ACHN (cell line): ENCODE measurements at regions not wholly inside any gene's neighbourhood (a gene's known extent, or its start where the extent isn't known, plus 50 kb on each side); places are given as distances from the start of the nearest gene placed in this dataset.
A peak's percentile ranks its signal among the peaks of the same experiment; 100 is the strongest.

Experiments used
- DNase-seq: peaks from one replicate; pipeline ENCODE4 v3.0.0-alpha.2; 2015
- in situ Hi-C: cut with HindIII; loops from 2 replicates; pipeline ENCODE4 v1.10.0; 2017; ENCODE audit warnings: low sequenced_read_pairs, low pct_ligation_motif_present, low pct_unique_long_range_greater_than_20kb

DNA sequence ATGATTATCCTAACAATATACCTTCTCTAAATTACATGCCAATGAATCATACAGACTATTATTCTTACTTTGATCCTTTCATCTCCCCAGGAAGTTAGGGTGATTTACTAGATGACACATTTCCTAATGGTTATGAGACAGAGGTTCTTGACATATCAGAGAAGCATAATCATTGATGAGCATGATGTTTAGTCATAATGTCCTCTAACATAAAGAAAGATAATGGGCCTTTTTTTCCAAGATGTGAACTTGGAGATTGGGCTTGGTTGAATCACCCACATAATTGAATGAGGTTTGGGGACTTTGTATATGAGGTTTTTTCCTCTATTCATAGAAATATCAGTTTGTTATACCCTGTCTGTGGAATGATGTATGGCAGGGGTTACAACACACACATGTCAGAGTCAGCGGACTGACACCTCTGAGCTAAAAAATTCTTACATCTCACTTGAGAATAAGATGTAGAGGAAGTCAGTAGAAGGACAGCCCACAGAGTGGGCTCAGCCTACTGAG is 69.7 kb upstream of the DCBLD2 start:
- peak; percentile 90 for DNase-seq
- in situ Hi-C loops = no loop called here

GRCh38 chr3:98969295-98969694 is 67.8 kb upstream of the DCBLD2 start:
- in situ Hi-C loops = no loop called here
- no peak for DNase-seq

DNA sequence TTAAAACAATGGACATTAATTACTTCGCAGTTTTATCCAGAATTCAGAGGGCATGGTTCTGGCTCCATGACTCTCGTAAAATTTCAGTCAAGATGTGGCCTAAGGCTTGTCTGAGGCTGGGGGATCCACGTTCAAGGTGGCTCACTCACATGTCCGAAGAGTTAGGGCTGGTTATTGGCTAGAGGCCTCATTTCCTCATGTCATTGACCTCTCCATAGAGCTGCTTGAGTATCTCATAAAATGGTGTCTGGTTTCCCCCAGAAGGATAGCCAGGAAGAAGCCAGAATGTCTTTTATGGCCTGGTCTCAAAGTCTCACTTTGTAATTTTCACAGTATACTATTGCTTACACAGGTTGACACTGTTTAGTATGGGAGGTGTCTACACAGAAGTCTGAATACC is 67.3 kb upstream of the DCBLD2 start:
- in situ Hi-C loops = no loop called here
- peak; percentile 52 for DNase-seq

GRCh38 chr3:98968347-98968746 is 66.9 kb upstream of the DCBLD2 start:
- no peak for DNase-seq
- in situ Hi-C loops = no loop called here

DNA sequence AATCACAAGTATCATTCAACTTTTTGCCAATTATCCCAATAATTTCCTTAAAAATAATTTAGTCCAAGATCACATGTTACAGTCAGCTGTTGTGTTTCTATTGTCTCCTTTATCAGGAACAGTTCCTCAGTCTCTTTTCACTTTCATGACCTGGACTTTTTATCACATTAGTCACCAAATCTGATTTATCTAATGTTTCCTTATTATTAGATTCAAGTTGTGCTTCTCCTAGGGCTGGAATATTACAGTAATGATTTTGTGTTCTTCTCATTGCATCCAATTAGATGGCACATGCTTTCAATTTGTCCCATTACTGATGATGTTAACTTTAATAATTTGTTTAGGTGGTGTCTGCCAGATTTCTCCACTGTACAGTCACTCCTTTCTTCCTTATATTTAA is 66.3 kb upstream of the DCBLD2 start:
- in situ Hi-C loops = no loop called here
- DNase-seq = no peak

GRCh38 chr3:98966862-98967546 is 65.5 kb upstream of the DCBLD2 start:
- in situ Hi-C loops = no loop called here
- peak; percentile 95 for DNase-seq

GRCh38 chr3:98966434-98966833 is 64.9 kb upstream of the DCBLD2 start:
- in situ Hi-C loops = no loop called here
- DNase-seq = no peak

DNA sequence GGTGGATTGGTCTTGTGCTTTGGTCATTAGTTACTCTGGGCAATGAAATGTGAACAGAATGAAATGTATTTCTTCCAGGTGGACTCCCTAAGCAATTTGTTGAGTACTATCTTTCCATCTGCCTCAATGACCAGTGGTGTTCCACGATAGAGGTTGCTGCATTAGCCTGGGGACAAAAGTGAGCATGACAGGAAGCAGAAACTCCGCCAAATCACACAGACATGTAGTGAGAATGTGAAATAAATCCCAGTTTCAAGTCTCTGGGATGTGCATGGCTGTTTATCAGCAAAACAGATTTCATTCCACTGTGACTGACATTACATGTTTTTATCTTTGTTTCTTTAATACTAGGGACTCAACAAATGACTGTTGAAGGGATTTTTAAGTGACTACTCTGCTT is 63.3 kb upstream of the DCBLD2 start:
- in situ Hi-C loops = no loop called here

GRCh38 chr3:98963546-98963945 is 62.1 kb upstream of the DCBLD2 start:
- DNase-seq = no peak
- in situ Hi-C loops = no loop called here

More for the DNA sequence above, 63.3 kb upstream of the DCBLD2 start:
- no peak for DNase-seq

- no peak for DNase-seq
- in situ Hi-C loops = no loop called here
These were observed 61.5 kb upstream of the DCBLD2 start for GRCh38 chr3:98962951-98963350.

DNA sequence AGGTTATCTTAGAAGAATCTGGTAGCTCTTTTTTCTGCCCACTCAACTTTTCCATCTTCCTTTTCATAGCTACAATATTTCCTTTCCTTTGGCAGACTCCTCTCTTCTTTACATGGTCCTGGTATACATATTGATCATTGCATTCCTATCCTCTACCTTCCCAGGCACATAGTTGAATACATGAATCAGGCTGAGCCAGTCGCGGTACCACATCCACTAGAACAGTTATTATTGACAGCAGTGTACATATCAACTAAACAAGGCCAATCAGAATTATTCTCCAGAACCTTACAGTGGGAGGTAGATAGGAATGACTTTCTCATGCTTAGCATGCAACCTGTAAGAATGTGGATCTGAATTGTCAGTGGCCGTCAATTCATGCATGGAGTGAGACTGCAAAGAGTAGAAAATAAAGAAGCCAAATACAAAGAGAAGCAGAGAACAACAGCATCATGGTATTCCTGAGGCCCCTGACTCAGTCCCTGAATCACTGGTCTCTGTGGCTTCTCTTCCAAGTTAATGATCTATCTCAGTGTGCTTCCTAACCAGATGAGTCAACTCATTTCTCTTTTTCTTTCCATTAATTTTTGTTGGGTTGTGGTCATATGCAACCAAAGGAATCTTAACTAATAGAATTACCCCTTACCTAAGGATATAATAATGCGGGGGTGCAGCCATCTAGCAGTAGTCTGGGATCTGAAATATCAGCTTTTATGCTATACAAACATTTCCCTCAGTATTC is 60.9 kb upstream of the DCBLD2 start:
- in situ Hi-C loops = no loop called here
- DNase-seq = peak; percentile 96

DNA sequence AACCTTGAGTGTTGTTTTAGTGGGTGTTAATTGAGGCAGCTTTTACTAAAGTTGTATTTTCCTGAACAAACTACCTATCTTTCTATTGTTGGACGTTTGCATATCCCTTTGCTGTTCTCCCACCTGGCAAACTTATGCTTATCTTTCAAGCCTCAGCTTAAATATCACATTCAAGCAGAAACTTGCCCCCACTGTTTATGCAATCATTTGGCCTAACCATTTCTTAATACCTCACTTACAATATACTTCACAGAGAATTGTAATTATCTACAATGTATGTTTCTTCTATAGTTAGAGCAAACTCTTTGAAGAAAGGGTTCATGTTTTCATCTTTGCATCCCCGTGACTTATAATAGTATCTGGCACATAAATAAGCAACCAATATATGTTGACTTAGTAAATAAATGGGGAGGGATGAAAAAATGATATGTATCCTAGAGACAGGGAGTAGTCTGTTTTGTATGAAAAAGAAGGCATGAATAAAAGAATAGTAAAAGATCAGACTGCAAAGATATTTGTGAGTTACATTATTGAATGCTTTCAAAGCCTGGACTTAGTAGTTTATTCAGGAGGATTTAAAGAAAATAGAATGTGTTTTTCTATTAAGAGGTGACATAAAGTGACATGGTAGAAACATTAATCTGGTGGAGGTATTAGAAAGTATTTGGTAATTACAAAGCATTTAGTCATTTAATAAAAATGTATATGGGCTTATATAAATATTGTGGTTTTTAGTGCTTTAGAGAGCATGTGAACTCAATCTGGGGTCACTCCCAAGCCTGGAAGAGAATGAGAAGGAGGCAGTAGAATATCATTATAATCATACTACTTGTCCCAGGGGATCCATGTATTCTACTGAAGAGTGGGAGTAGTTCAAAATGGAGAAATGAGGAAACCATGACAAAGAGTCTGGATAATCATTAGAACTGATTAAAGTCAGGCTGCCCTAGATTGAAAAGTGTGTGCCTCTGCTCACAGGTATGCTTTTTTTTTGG is 60.0 kb upstream of the DCBLD2 start:
- no peak for DNase-seq
- in situ Hi-C loops = no loop called here

DNA sequence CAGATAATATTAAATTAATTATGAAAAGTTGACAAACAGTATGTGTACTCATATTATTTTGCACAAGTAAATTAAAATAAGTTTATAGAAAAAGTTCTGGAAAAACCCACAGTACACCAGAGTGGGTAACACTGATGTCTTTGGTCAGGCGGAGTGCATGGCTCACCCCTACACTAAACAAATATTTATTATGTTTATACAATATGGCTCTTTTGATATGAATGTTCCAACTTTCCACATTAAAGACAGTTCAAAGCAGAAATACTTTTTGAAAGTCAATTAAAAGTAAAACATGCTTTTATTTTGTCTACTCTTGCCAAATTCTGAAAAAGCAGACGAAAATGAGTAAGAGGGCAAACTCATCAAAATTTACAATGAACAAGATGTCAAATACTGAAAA is 56.2 kb upstream of the DCBLD2 start:
- DNase-seq = no peak
- in situ Hi-C loops = no loop called here

DNA sequence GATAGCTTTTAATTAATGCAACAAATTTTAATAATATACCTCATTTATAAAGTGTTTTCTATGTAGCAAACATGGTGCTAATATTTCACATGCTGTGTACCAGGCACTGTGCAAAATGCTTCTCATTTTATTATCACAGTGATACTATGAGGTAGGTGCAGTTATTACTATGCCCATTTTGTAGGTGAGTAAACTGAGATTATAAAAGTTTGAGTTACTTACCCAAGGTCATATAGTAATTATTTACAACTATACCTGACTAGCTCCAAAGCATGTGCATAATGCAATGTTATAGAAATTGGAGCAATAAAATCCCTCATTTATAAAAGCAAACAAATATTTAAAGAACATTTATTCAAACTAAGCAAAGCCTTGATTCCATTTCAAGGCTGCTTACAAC is 54.5 kb upstream of the DCBLD2 start:
- no peak for DNase-seq
- in situ Hi-C loops = no loop called here

DNA sequence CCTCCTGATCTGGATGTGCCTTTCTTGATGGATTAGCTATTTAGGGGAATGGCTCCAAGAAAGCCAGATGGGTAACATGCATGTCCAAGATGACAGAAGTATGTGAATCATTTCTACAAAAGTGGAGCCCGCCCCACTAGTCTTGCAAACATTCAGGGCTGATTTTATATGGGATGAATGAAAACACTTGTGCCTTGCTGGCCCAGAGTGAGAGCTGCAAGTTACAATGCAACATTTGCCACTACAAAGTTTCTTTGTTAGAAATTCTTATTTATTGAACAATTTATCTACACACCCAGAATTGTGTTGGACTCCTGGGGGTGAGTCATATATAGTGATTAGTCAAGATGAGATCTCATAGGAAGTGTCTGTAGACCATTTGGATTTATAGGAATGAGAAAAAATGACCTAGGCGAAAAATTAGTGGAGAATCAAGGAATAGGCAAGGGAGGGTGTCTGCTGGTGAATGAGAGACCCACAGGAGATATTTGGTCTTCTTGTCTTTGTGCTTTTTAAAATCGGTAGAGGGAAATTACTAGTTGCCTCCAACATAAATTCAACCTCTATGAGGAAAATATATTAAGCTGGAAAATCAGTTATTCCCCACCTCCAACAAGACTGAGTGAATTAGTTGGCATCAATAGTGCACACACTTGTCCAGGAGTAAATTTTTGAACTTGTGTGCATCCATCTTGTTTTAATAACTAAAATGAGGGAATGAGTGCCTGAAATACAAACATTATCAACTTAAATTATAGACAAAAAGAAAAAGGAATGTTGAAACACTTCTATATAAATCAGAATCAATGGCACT is 53.5 kb upstream of the DCBLD2 start:
- in situ Hi-C loops = no loop called here
- DNase-seq = no peak

DNA sequence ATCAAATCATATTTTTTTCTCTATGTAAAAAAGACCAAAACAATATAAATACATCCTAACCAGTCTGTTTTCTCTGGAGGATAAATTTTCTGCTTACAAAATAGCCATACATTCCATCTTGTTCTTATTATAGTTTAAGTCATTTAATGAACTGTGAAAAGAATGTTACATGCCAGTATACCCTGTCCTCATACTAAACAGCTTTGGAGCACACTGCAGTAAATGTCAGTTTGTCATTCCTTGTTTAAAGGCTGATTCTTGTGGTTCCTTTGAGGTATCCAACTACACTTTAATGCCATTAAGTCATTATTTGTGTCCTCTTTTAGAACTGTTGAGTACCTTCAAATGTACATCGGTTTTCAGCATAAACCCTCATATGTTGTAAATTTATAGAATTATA is 52.7 kb upstream of the DCBLD2 start:
- in situ Hi-C loops = no loop called here
- no peak for DNase-seq

GRCh38 chr3:98952404-98952803 is 50.9 kb upstream of the DCBLD2 start:
- in situ Hi-C loops = no loop called here
- DNase-seq = no peak
